HG03442 (cell line): ENCODE measurements at regions not wholly inside any gene's neighbourhood (a gene's known extent, or its start where the extent isn't known, plus 50 kb on each side); places are given as distances from the start of the nearest gene placed in this dataset.

Source experiments
- ATAC-seq: cut with Tn5 transposase; IDR thresholded peaks from one replicate; pipeline ENCODE4 v1.9.1; 2021; ENCODE audit warnings: mild to moderate bottlenecking, moderate library complexity; ENCODE audit not compliant: unreplicated experiment

- ATAC-seq, result no peak
Measured at GRCh38 chr2:226623587-226624368, 175.8 kb downstream of the IRS1 start.

- ATAC-seq, result no peak
Measured at GRCh38 chr2:226622484-226622883, 177.1 kb downstream of the IRS1 start.

DNA sequence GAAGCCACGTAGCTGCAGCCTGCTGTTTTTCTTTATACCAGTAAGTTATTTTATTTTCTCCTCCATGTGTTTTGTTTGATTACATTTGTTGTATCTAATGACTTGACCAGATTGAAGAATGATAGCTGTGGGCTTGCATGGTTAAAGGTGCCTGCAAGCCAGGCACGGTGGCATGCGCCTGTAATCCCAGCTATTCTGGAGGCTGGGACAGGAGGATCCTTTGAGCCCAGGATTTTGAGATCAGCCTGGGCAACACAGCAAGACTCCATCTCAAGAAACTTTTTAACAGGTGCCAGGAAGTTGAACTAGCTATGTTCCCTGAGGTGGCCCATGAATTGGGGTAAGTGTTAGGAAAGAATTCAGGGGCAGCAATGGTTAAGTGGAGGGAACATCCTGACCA lies 179.4 kb downstream of the IRS1 start:
- ATAC-seq, result no peak

DNA sequence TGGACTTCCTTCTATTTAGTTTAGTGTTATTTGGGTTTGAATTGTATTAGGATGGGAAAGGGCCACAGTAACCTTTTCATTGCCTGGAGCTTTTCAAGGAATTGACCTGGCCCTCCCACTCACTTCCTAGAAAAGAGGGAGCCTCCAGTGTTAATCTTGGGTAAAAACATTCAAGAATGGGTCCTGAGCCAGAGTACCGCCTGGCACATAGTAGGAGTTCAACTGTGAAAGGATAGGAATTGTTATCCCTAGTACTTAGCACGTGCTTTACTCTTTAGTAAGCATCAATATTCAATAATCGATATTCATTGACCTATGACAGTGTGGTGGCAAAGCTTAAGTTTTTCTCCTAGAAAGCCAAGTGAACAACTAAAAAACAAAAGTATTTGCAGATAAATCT lies 179.9 kb downstream of the IRS1 start:
- ATAC-seq, result no peak

- ATAC-seq, result no peak
Measured at GRCh38 chr2:226618875-226619605, 180.6 kb downstream of the IRS1 start.

GRCh38 chr2:226618544-226618874 lies 181.1 kb downstream of the IRS1 start:
- ATAC-seq, result no peak

DNA sequence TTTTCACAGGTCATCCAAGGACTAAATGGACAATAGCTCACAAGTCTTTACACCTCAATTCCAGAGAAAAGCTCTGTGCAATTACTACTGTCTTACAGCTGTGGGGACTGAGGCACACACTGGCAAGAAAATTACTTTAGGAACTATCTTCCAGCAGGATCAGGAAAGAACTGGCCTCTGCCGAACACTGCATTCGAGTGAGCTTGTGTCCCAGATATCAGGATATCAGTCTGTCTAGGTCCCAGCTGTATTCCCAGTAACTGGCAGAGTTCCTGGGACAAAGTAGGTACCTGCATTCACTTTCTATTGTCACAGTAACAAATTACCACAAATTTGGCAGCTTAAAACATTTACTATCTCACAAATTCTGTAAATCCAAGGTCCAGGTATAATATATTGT lies 183.7 kb downstream of the IRS1 start:
- no peak for ATAC-seq

DNA sequence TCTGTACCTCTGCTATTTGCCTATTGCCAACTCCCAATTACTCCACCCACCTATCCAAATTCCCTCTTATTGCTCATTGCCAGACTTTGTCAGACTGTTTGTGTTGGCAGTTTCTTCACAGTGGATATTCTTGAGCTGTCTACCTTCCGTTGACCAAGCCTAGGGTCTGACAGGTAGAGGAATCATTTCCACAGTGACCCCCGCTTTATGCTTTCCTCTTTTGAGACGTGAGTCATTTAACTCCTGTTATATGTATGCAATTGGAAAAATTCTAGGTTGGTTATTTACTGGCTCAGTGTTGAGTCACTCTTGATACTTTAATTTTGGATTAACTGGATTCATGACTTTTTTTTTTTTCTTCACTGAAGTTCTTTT lies 187.7 kb downstream of the IRS1 start:
- ATAC-seq, result no peak

DNA sequence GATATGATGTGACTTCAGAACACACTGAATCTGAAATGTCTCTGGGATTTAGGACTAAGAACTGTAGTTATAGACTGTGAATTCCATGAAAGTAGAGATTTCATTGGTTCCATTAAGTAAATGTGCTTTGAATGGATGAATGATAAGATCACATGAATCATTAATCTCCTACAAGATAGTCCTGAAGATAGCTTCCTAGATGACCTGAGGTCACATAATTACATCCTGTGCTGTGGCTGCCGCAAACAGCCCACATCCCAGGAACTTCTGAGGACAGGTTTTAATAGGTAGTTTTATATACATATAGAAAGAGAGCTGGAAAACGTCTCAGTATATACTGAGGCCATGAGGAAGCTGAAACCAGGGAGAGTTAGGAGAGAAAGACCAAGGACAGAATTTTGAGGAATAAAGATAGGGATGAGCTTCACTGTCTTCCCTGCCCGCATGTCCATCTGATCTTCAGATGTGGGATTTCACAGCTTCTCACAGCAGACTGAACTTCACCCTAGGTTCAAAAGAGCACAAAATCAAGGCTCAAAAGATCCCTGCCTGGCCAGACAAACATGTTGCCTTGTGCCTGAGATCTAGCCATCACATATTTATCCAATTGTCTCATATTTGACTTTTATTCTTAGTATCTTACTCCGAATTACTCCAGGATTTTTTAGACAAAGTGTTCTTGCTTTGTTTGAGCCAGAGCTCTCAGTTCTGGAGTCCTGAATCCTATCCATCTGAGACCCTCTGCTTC lies 188.2 kb downstream of the IRS1 start:
- no peak for ATAC-seq

GRCh38 chr2:226609366-226609765 lies 190.3 kb downstream of the IRS1 start:
- no peak for ATAC-seq

- ATAC-seq, result no peak
Measured at GRCh38 chr2:226608451-226608850, 191.2 kb downstream of the IRS1 start.

GRCh38 chr2:226607379-226607778 lies 192.2 kb downstream of the IRS1 start:
- ATAC-seq, result no peak

DNA sequence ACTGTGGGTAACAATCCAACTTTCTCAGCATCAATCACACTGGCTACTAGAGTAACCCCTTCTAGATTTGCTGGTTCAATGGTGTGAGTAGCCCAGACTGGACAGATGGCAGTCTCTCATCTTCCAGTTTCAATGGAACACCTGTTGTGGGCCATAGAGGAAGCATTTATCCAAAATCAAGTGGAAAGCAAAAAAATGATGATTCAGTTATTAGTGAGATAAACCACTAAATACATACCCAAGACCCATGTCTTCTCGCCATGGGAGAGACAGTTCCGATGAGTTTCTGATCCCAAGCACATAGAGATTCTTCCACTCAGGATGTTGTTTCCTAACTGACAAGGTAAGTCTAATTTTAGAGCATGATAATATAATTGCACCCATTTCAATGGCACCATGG lies 194.0 kb downstream of the IRS1 start:
- no peak for ATAC-seq

- no peak for ATAC-seq
Measured at GRCh38 chr2:226603606-226604005, 196.0 kb downstream of the IRS1 start.

DNA sequence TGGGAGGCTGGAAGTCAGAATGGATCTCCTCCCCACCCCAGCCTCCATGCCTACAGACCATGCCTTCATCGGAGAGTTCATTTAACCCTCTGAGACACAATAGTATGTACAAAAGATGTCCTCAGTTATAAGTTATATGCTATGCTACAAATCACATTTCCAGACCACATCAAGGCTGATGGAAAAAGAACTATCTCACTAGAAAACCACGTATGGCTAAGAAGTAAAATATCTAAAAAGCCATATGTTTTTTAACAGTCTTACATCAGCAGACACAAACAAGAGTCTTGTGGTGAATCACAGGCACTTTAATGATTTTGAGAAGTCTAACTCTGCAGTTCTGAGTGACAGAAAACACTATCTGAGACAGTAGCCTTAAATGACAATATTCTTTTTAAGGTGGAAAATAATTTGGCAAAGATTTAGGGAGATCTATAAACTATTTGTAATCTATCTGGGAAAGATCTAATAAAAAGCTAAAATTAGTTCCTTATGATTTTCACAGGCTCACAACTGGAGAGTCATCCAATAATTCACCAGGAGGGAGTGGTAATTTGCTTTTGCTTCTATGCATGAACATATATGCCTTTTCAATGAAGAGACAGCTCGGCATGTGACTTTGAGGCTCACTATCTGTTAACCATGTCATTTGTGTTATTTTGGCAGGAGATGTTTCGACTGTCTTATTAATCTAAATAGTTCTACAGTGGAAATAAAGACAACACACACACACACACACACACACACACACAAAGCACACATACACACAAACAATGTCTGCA lies 197.5 kb downstream of the IRS1 start:
- no peak for ATAC-seq

DNA sequence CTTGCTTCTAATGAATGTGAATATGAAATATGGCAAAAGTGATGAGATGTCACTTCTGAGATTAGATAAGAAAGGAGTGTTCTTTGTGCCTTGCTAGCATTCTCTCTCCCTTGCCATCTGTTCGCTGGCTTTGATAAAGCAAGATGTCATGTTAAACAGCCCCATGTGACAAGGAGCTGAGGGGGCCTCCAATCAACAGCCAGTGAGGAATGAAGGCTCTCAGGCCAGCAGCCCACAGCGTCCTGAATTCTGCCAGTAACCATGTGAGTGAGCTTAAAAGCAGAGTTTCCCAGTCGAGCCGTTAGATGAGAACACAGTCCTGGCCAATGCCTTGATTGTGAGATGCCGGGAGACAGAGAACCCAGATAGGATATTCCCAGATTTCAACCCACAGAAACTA lies 198.8 kb downstream of the IRS1 start:
- ATAC-seq, result no peak

- no peak for ATAC-seq
Measured at GRCh38 chr2:226600184-226600583, 199.4 kb downstream of the IRS1 start.

DNA sequence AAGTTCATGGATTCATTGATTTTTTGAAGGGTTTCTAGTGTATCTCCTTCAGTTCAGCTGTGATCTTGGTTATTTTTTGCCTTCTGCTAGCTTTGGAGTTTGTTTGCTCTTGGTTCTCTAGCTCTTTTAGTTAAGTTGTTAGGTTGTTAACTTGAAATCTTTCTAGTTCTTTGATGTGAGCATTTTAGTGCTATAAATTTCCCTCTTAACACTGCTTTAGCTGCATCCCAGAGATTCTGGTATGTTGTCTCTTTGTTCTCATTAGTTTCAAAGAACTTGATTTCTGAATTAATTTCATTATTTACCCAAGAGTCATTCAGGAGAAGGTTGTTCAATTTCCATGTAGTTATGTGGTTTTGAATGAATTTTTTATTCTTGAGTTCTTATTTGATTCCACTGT lies 210.6 kb downstream of the IRS1 start:
- ATAC-seq, result no peak

GRCh38 chr2:226585130-226585561 lies 214.5 kb downstream of the IRS1 start:
- ATAC-seq, result no peak

DNA sequence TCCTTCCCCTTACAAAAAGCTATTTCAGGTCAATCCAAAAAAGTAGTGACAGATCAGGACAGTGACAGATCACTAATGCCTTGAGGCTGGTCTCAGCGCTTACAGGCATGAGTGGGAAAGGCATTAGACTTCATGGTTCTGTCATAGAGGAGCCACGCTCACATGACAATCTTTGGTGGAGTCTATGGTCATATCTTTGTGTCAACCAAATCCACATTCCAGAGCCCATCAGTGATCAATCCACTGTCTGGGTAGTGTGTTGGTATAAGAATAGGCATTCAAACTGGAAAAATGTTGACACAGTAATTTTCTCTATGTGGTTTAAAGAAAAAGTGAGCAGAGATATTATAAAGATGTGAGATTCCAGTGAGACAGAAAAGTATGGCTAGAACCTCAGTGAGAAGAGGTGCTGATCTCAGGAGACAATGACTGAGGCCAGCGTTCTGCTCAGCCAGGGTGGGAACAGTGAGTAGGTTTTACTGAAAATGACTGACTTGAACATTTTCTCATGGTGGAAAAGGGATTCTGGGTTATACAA lies 215.0 kb downstream of the IRS1 start:
- ATAC-seq, result no peak

DNA sequence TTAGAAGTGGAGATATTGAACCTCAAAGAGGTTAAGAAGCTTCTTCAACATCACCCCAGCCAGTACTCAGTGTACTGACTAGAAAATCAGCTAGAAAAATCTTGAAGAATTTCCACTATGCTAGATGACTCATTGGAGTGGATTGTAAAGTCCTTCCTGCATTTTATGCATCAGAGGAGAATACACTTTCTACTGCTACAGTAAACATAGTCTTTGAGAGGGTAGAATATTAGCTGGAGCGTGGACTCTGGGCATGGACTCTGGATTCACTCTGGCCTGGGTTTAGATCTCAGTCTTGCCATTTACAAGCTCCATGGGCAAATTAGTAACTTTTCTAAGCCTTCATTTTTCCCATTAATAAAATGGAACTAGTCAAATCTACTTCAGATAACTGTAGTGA lies 215.9 kb downstream of the IRS1 start:
- ATAC-seq, result no peak
